ENCODE measurements at regions not wholly inside any gene's neighbourhood (a gene's known extent, or its start where the extent isn't known, plus 50 kb on each side); places are given as distances from the start of the nearest gene placed in this dataset.

- Histone ChIP-seq H3K4me1 (ENCODE audit: control insufficient read depth, insufficient read depth, low read length) (peaks cover 12% of the 10 kb centered on the region), H4K91ac (ENCODE audit: insufficient read depth, low read depth, low read length) (peak overlapping the region; percentile 57), H3K4me2 (ENCODE audit: low read depth, low read length) (peak overlapping the region; percentile 79), H3K36me3 (ENCODE audit: control insufficient read depth, insufficient read depth, low read length) (no peaks in the 10 kb centered on the region), H3K14ac (replicated peaks; ENCODE audit: low read depth, low read length) (peak overlapping the region; percentile 70), H2BK5ac (ENCODE audit: low read depth, low read length, poor library complexity, severe bottlenecking) (peak overlapping the region; percentile 86), H3K23ac (ENCODE audit: low read depth, low read length) (peak overlapping the region; percentile 41; the same call in 1 of the 2 replicates), H4K5ac (ENCODE audit: low read depth, low read length) (peak overlapping the region; percentile 91; the same call in 1 of the 2 replicates), H3K56ac (ENCODE audit: extremely low read depth, insufficient read depth, low read length) (peak overlapping the region; percentile 36; the same call in 1 of the 2 replicates), H2AK9ac (replicated peaks; ENCODE audit: low read depth, low read length, poor library complexity) (no peak overlapping the region), H3K79me1 (ENCODE audit: low read depth in 1 of 2, low read length in 2 of 2) (no peaks in the 10 kb centered on the region), H2AK5ac (ENCODE audit: low read depth, low read length) (no peak overlapping the region; the same call in 1 of the 2 replicates), H3K9ac (ENCODE audit: low read depth, low read length) (peak overlapping the region; percentile 62; the same call in 1 of the 2 replicates), H3K9me1 (ENCODE audit: insufficient read depth, low read length) (no peaks in the 10 kb centered on the region; the same call in 1 of the 2 replicates), H3K27me3 (ENCODE audit: control insufficient read depth, insufficient read depth, low read length) (no peaks in the 10 kb centered on the region), H3K4ac (ENCODE audit: low read depth, low read length) (no peak overlapping the region; the same call in none of the 2 replicates), H2BK15ac (ENCODE audit: low read depth, low read length) (peak overlapping the region; percentile 83; the same call in 2 of the 3 replicates), H3K9me3 (ENCODE audit: control insufficient read depth, insufficient read depth, low read length) (no peaks in the 10 kb centered on the region), H4K8ac (ENCODE audit: low read depth in 2 of 2, low read length in 2 of 2) (peak overlapping the region; percentile 74 to 81), H2AFZ (replicated peaks; ENCODE audit: low read length, poor library complexity) (peak overlapping the region; percentile 3), H2BK20ac (ENCODE audit: low read depth, low read length) (peak overlapping the region; percentile 70; the same call in 1 of the 2 replicates), H3K27ac (ENCODE audit: insufficient read depth, low read length) (peak overlapping the region; percentile 83; the same call in 1 of the 2 replicates), H2BK120ac (ENCODE audit: low read depth, low read length) (peak overlapping the region; percentile 59), H4K20me1 (ENCODE audit: insufficient read depth, low read length) (no peaks in the 10 kb centered on the region), H3K4me3 (ENCODE audit: insufficient read depth, low read depth, low read length) (no peak overlapping the region), H3K18ac (ENCODE audit: low read depth, low read length) (peak overlapping the region; percentile 93)
- dilution Hi-C loops (cut with HindIII; ENCODE audit: low sequenced_read_pairs, unreplicated experiment) (no loop called here), in situ Hi-C loops (cut with MboI; ENCODE audit: low sequenced_read_pairs) (no loop called here), intact Hi-C loops (cut with micrococcal nuclease) (no loop called here)
- POLR2A ChIA-PET (ENCODE audit: unreplicated experiment), result no interaction called here
- ATAC-seq (ENCODE audit: low read depth) (no peak; the same call in 1 of the 2 replicates), DNase-seq (no peak)
- BruUV-seq (replicated peaks), result no TSS peak
- TF ChIP-seq CEBPB (IDR thresholded peaks at IDR 0.05; ENCODE audit: low read depth, low read length) (no peak), RFX5 (IDR thresholded peaks at IDR 0.05; ENCODE audit: low read depth, low read length) (no peak)
- WGBS, 2 experiments (ENCODE audit: extremely low coverage in 2 of 2, insufficient read length in 1 of 2), result no CpG with 5 or more reads among the region's 3 CpGs
- CTCF ChIA-PET, result no interaction called here
These were observed 328.6 kb downstream of the SUCLA2 start for GRCh38 chr13:47672245-47673008.
